ENCODE measurements at regions not wholly inside any gene's neighbourhood (a gene's known extent, or its start where the extent isn't known, plus 50 kb on each side); places are given as distances from the start of the nearest gene placed in this dataset.

- H3K79me1 ChIP-seq (ENCODE audit: insufficient read depth, low read depth, low read length, poor library complexity, severe bottlenecking) = no peaks in the 10 kb centered on the region
- H3K9me3 ChIP-seq (ENCODE audit: control insufficient read depth, low read depth, low read length) = no peaks in the 10 kb centered on the region
- no CpG with 5 or more reads among the region's 2 CpGs for WGBS (ENCODE audit: extremely low coverage, insufficient read length, low lambda C conversion rate)
- H3K14ac ChIP-seq (ENCODE audit: insufficient read depth, low read length) = no peak overlapping the region
- no peak overlapping the region for H2BK5ac ChIP-seq (ENCODE audit: insufficient read length, low read length)
- H4K91ac ChIP-seq (ENCODE audit: insufficient read length, low read depth, low read length) = no peak overlapping the region
- H2BK15ac ChIP-seq (ENCODE audit: low read depth, low read length) = no peak overlapping the region
- Mint-ChIP-seq H3K4me3 (no peak overlapping the region), H3K4me1 (peaks cover 0 to 4% of the 10 kb centered on the region in 2 experiments; a peak in 2 of 4 replicates), H3K36me3 (ENCODE audit: insufficient read depth in 1 of 3, low read depth in 3 of 3) (peaks cover 0 to under 1% (median 0%) of the 10 kb centered on the region in 3 experiments; a peak in 1 of 7 replicates), H3K27ac (no peak overlapping the region), H3K27me3 (ENCODE audit: low read depth) (no peaks in the 10 kb centered on the region), H3K9me3 (no peaks in the 10 kb centered on the region; a peak in 1 of 5 replicates)
- no peak overlapping the region for H3K56ac ChIP-seq (ENCODE audit: insufficient read length, low read depth, low read length)
- no peak overlapping the region for H2AK5ac ChIP-seq (ENCODE audit: insufficient read length, low read length)
- no peak overlapping the region for H3K4me2 ChIP-seq (ENCODE audit: insufficient read depth, insufficient read length, low read length)
- H3T11ph ChIP-seq (ENCODE audit: low read length) = no peak overlapping the region
- no peak overlapping the region for H3K27ac ChIP-seq (ENCODE audit: insufficient read length, low read depth, low read length)
- no peak overlapping the region for H4K8ac ChIP-seq (replicated peaks; ENCODE audit: insufficient read length, low read depth, low read length)
- no peak overlapping the region for H3K18ac ChIP-seq (ENCODE audit: insufficient read length, low read depth, low read length)
- DNase-seq = no peak
- no peak overlapping the region for H4K5ac ChIP-seq (ENCODE audit: insufficient read length, low read depth, low read length)
- no peaks in the 10 kb centered on the region for H4K20me1 ChIP-seq (ENCODE audit: control insufficient read depth, insufficient read depth, insufficient read length)
- H2BK20ac ChIP-seq (ENCODE audit: low read depth, low read length, poor library complexity, severe bottlenecking) = no peak overlapping the region
- no peaks in the 10 kb centered on the region for H3K27me3 ChIP-seq (ENCODE audit: insufficient read depth, low read length)
- TF ChIP-seq CTCF (conservative IDR thresholded peaks at IDR 0.05) = no peak
- no peak overlapping the region for H2AFZ ChIP-seq (ENCODE audit: low read length)
- no peaks in the 10 kb centered on the region for H3K79me2 ChIP-seq (ENCODE audit: insufficient read depth, low read length)
- no peak overlapping the region for H3K23ac ChIP-seq (ENCODE audit: insufficient read length, low read depth, low read length)
- no peaks in the 10 kb centered on the region for H3K4me1 ChIP-seq (ENCODE audit: insufficient read depth, low read length)
- no peak overlapping the region for H3K4ac ChIP-seq (ENCODE audit: low read depth, low read length)
- H3K9ac ChIP-seq (ENCODE audit: extremely low read depth, insufficient read length, low read length) = no peak overlapping the region
- no peak overlapping the region for H2BK120ac ChIP-seq (ENCODE audit: low read depth, low read length, poor library complexity, severe bottlenecking)
- H2BK12ac ChIP-seq (ENCODE audit: insufficient read length, low read depth, low read length) = no peak overlapping the region
- no peaks in the 10 kb centered on the region for H3K23me2 ChIP-seq (ENCODE audit: insufficient read length, low read depth, low read length, poor library complexity, severe bottlenecking)
Observed at GRCh38 chr3:78398401-78398800, 1358.5 kb downstream of the ROBO2 start.
